DOHH2 (cell line): ENCODE measurements at regions not wholly inside any gene's neighbourhood (a gene's known extent, or its start where the extent isn't known, plus 50 kb on each side); places are given as distances from the start of the nearest gene placed in this dataset.

Experiments used
- EZH2phosphoT487 ChIP-seq: fragments of 200-600 bp; sonication (generic); IDR thresholded peaks from 2 replicates; pipeline ENCODE4 v1.6.1; 2017; ENCODE audit warnings: borderline replicate concordance, mild to moderate bottlenecking, antibody characterized with exemption, low read length, moderate library complexity, mixed read lengths
- TF ChIP-seq, protein P1 (sequence below): fragments of 200-600 bp; sonication (generic); IDR thresholded peaks from one replicate; pipeline ENCODE4 v1.5.1; 2014; ENCODE audit warnings: antibody characterized with exemption, mild to moderate bottlenecking, low read depth, low read length; ENCODE audit not compliant: poor library complexity, severe bottlenecking

DNA sequence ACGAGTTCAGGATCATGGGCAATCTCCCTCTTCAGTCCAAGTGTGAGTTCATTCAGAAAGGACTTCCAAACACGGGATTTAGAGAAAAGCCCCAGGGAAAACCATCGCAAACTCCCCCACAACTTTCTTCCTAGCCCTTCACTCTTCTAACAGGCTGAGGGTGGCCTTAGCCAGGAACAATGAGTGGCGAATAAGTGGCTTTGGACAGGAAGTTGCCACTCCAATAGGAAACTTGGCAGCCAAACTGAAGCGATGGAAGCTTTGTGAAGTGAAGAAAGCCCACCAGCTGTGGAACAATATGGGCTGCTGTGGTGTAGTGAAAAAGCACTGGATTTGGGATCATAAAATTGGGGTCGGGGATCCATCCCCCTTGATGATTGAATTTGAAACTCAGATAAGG is 193.2 kb downstream of the TEX36 start:
- no peak for TF ChIP-seq EZH2phosphoT487
- TF ChIP-seq, protein P1, sequence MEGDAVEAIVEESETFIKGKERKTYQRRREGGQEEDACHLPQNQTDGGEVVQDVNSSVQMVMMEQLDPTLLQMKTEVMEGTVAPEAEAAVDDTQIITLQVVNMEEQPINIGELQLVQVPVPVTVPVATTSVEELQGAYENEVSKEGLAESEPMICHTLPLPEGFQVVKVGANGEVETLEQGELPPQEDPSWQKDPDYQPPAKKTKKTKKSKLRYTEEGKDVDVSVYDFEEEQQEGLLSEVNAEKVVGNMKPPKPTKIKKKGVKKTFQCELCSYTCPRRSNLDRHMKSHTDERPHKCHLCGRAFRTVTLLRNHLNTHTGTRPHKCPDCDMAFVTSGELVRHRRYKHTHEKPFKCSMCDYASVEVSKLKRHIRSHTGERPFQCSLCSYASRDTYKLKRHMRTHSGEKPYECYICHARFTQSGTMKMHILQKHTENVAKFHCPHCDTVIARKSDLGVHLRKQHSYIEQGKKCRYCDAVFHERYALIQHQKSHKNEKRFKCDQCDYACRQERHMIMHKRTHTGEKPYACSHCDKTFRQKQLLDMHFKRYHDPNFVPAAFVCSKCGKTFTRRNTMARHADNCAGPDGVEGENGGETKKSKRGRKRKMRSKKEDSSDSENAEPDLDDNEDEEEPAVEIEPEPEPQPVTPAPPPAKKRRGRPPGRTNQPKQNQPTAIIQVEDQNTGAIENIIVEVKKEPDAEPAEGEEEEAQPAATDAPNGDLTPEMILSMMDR = no peak
